Suppressor macrophage treated with lipopolysaccharide for 4 hours (primary cell): ENCODE measurements at regions not wholly inside any gene's neighbourhood (a gene's known extent, or its start where the extent isn't known, plus 50 kb on each side); places are given as distances from the start of the nearest gene placed in this dataset.

Source experiments
- DNase-seq: peaks from one replicate; pipeline ENCODE4 v3.0.0-alpha.2; 2020

DNA sequence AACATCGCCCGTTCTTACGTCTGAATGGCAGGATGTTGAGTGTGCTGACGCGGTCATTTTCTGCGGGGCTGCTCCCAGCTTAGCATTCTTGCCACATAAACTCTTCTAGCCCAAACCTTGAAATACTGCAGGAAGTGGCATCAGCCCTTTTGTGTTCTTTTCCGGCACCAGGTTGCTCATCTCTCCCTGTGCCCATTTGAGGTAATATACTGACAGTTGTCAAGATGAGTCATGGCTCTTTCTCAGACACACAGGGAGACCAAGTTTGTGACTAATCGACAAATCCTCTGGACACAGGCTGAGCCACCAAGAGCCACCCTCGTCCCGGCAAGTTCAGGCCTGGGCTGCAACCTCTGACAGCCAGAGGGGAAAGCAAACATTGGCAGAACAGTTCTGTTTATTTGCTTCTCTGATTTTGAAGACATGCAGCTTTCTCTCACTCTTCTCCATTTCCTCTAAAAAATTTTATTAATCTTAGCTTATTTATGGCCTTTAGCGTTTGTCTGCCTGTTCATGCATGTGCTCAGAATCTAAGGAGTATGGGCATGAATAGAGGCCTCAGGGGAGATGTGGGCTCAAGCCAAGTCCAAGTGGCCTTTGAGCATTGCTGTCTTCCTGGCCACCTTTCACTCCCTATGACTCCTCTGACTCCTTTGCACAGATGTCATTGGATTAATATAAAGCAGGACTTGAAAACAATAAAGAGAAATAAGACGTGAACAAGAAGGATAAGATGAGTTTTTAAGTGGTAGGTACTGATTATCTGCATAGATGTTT is 328.2 kb upstream of the JAG1 start:
- no peak for DNase-seq

- no peak for DNase-seq
These were observed 329.5 kb upstream of the JAG1 start for GRCh38 chr20:11003341-11003740.

DNA sequence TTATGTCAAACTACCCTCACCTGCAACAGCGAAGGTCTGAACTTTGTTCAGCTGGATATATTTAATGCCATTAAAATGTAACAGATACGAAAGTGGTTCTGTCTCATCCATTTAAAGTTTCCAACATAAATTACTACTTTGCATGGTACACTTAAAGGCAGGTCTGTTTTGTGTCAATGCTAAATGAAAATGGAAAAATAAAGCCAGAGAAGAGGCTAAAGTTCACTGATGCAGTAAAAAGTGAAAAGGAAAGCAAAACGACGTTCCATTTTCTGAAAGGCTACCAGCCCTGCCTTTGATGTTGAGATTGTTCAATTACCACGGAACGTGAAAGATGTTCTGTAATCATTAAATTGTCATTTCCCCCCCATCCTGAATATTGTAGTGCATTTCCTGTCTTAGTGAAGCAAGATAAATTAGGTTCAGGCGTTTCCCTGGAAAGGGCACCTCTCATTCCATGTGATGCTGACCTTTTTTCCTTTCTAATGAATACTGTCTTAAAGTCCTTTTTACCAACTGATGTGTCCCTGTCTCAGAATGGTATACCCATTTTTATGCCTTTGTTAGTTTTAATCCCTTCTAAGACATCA is 334.7 kb upstream of the JAG1 start:
- DNase-seq, result no peak

DNA sequence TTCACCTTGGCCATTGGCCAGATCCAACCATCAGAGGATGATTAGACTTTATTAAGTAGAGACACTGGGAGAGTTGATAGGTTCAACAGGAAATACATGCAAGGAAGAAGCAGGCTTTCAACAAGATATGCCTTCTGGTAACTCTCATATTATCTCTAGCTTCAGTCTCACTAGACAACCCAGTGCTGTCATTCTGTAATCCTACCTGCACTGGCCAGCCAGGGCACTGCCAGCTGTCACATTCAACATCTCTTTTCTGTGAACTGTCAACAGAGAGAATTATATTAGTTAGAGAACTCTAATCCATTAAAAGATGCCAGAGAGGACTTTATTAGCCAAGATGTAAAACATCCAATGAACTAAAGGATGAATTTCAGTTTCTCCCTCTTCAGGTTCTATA is 337.9 kb upstream of the JAG1 start:
- no peak for DNase-seq

GRCh38 chr20:11012975-11013374 is 339.2 kb upstream of the JAG1 start:
- DNase-seq, result no peak

- no peak for DNase-seq
These were observed 340.0 kb upstream of the JAG1 start for GRCh38 chr20:11013801-11014200.

DNA sequence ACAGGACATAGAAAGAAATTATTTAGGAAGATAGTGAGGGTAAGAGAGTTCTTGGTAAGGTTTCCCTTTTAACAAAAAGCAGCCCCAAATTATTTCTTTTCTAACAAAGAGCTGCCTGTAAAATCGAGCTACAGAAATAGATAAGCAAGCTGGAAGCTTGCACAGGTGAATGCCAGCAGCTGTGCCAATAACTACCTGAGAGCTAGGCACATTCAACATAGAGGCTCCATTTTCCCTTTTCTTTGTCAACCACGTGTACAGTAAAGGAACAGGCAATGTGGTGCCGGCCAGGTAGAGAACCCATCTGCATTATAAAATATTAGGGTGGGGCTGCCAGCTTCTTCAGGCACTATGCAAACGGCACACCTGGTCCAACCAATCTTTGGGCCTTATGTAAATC is 341.6 kb upstream of the JAG1 start:
- no peak for DNase-seq

- DNase-seq, result no peak
These were observed 343.6 kb upstream of the JAG1 start for GRCh38 chr20:11017446-11017845.

- DNase-seq, result no peak
These were observed 344.9 kb upstream of the JAG1 start for GRCh38 chr20:11018668-11019170.

DNA sequence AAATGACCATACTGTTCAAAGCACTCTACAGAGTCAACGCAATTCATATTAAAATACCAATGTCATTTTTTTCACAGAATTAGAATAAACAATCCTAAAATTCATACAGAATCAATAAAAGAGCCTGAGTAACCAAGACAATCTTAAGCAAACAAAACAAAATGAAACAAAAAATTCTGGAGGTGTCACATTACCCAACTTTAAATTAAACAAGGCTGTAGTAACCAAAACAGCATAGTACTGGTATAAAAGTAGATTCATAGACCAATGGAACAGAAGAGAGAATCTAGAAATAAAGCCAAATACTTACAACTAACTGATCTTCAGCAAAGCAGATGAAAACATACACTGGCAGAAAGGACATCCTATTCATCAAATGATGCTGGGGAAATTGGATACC is 346.9 kb upstream of the JAG1 start:
- no peak for DNase-seq

DNA sequence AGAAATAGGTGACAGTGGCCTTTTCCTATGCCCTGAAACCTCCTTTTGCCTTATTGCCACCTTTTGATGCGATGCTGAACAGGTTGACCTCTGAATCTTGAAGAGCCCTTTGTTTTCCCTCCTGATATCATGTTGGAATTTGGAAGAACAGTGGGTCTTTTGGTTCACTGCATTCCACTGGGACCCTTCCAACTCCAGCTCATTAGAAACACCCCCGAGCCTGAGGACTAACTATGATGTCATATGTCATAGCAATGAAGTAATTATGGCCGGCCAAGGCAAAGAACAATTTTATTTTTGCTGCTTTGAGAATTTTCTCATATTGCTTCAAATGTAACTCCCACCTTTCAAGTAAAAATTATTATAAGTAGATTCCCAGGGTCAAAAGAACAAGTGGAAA is 353.4 kb upstream of the JAG1 start:
- no peak for DNase-seq

GRCh38 chr20:11030351-11030750 is 356.6 kb upstream of the JAG1 start:
- DNase-seq, result no peak

GRCh38 chr20:11031300-11031699 is 357.5 kb upstream of the JAG1 start:
- no peak for DNase-seq

- no peak for DNase-seq
These were observed 358.8 kb upstream of the JAG1 start for GRCh38 chr20:11032611-11033010.

GRCh38 chr20:11034025-11034424 is 360.2 kb upstream of the JAG1 start:
- DNase-seq, result no peak

DNA sequence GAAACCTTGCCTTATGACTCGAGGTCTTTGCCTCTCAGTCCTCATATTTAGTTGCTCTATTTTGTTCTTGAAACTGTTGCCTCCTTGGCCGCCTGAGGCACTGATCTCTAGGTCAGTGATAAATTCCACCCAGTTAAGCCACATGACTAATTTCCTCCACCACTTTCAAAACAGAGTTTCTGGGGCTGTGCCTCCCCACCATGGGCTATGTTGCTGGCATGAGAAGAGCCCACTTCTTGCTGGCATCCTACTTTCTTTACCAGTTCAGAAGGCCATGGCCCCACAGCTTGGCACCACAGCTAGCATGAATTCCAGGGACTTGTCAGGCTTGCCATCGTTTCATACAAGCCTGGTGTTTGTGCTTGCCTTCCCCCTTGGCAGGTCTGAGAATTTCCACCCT is 361.4 kb upstream of the JAG1 start:
- no peak for DNase-seq

GRCh38 chr20:11041396-11041795 is 367.6 kb upstream of the JAG1 start:
- no peak for DNase-seq

GRCh38 chr20:11043001-11043400 is 369.2 kb upstream of the JAG1 start:
- DNase-seq, result no peak

DNA sequence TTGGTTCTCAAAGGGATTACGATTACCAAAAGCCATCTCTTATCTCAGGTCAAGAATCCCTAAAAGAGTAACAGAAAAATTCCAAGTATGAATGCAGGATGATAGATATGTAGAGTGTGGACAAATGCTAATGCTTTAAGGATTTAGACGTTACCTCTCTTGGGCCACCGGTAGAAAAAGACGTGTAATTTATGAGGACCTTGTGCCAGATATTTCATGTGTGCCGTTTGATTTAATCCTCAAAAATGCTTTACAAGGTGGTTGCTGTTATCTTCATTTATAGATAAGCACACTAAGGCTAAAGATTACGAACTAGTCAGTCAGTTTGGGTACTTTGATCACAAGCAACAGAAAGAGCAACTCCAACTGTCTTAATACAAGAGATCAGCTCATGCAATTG is 370.8 kb upstream of the JAG1 start:
- DNase-seq, result no peak

DNA sequence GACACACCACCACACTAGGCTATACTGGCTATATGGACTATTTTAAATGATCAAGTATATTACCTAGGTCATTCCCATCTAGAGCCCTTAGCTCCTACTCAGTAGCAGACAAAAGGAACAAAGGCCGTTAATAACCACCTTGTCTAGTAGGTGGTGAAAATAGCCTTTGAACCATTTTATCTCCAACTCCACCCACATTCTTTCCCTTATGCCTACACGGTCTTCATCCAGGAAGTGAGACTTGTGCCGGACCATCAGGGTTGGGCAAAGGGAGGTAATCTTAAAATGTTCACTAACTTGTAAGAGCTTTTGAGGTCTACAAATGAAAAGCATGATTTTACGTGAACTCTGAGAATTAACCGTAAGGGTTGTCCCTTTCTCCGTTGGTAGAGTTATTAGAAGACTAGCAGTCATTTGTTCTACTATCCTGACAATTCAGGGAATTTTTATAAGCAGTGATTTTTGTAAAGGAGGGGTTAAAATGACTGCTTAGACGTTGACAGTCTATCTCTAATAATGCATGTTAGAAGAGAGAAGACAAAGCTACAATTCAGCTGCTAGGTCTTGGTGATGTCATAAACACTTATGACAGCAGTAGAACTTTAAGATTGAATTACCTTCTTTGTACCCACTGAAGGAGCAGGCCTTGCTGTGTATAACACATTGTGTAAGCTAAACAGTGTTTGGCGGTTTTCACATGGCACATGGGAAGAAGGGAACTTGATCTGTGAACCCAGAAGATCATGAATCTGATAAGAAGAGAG is 371.8 kb upstream of the JAG1 start:
- DNase-seq, result no peak

- no peak for DNase-seq
These were observed 373.8 kb upstream of the JAG1 start for GRCh38 chr20:11047559-11047958.

DNA sequence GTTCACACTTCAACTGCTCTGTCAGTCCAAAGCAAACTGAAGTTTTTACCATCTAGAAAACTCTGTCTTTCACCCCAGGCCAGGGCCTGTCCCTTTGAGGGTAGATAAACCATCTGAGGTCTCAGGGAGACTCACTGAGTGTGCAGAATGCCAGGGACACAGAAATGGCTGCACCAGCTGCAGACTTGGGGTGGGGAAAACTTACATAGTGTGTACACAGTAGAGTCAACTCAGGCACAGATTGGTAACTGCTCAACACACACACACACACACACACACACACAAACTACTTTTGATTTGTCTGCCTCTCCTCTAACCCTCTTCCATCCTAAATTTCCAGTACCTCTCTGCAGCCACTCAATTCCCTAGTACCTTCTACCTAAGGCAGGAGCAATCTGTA is 374.9 kb upstream of the JAG1 start:
- no peak for DNase-seq

DNA sequence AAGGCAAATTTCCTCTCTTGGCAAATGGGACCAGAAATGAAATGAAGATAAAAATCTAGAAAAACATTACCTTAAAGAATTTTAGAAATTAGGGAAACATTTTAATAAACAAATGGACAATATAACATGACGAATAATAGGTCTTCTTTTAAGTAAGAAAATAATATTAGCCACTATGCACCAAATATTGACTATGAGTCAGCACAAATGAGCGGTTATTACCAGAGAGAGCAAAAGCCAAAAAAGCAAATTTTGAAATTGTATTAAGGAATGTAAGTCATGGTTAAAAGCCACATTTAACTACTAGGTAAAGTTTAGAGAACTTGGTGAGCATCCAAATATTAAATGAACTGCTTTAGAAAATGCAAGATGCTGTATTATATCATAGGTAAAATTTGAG is 376.6 kb upstream of the JAG1 start:
- no peak for DNase-seq

DNA sequence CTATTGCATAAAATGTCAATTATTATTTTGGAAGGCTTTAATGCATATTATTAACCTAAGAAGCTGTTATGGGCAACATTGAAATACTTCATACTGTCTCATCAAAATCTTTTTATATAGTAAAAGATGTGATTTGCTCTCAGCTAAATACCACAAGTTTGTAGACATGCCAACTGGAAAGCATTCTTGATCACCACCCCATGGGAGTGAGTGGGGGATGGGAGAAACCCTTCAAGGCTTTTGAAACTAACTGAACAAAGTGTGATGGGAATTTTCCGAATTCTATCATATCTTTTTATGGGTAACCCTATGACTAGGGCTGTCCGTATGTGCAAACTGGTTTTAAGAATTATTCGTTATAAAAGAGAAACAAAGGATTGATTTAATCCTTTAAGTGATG is 377.3 kb upstream of the JAG1 start:
- DNase-seq, result no peak
